A549 (cell line): ENCODE measurements at regions not wholly inside any gene's neighbourhood (a gene's known extent, or its start where the extent isn't known, plus 50 kb on each side); places are given as distances from the start of the nearest gene placed in this dataset.

ENCODE experiments used
- CBX2 ChIP-seq: fragments of 200-600 bp; sonication (generic); IDR thresholded peaks from 2 replicates; pipeline ENCODE4 v1.6.1; 2016; ENCODE audit warnings: low read depth, mild to moderate bottlenecking, borderline replicate concordance
- EP300 ChIP-seq, 2 experiments: fragments of >200 bp; sonication (Bioruptor Twin); formaldehyde crosslinking; IDR thresholded peaks; 2 replicates in 1 of 2; 3 replicates in 1 of 2; pipeline ENCODE4 v1.6.1; 2016 to 2017
- HEYL ChIP-seq: fragments of 250-450 bp; sonication (Bioruptor Pico); IDR thresholded peaks from 2 replicates; pipeline ENCODE4 v1.8.0; 2021; ENCODE audit warnings: mild to moderate bottlenecking, moderate library complexity
- RFX5 ChIP-seq: fragments of 450-650 bp; IDR thresholded peaks from 2 replicates; pipeline ENCODE4 v1.7.1; 2014; ENCODE audit warnings: antibody characterized with exemption, mild to moderate bottlenecking, moderate library complexity

DNA sequence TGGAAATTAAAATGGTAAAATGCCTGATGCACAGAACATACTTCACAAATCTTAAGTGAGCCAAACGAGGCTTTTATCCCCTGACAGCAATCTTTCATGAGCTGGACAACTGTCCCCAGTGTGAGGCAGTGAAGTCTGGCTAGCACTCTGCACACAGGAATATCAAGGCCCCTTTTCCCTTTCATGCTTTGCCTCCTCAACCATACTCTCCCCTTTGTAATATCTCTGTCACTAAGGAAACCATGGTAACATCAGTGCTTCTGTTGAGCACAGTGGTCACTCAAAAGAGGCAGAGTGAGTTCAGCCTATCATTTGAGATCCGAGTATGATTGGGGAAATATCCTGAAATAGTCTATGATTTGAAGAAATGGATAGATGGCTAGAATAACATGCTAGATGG is 318.3 kb downstream of the ENC1 start:
- TF ChIP-seq HEYL (CRISPR knock-in tag) (no peak), RFX5 (no peak), CBX2 (no peak), EP300 (IDR thresholded peaks at IDR 0.05) (no peak)
